Fibroblast of lung (primary cell): ENCODE measurements at regions not wholly inside any gene's neighbourhood (a gene's known extent, or its start where the extent isn't known, plus 50 kb on each side); places are given as distances from the start of the nearest gene placed in this dataset.

Experiments used
- EZH2 ChIP-seq: IDR thresholded peaks from 2 replicates; pipeline ENCODE4 v1.5.1; 2012; ENCODE audit warnings: low read length, control low read depth, mild to moderate bottlenecking; ENCODE audit errors: missing control alignments
- TF ChIP-seq, protein P1 (sequence below), 2 donors: IDR thresholded peaks in 1 of 2; conservative IDR thresholded peaks in 1 of 2; 1 replicate in 1 of 2; 2 replicates in 1 of 2; pipeline ENCODE4 v1.5.1; 2011 to 2012; ENCODE audit warnings: low read length in 2 of 2, control low read depth in 1 of 2, inconsistent platforms in 1 of 2, low read depth in 1 of 2, mild to moderate bottlenecking in 1 of 2

DNA sequence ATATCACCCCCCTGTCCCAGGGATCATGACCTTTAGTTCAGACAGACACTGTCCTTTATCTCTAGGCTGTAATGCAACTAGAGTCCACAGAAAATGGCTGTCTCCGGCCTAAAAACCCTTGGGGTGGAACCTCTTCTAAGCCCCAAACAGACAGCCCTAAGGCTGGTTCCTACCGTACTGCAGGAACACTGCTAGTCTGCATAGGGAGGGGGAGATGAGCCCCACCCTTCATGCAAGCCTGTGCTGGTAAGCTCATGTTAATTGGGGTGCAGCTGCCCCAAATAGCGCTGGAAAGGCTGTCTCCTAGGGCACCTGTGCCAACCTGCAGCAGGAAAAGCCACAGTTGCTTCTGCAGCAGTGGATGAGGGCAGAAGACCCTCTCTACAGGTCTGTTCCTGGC is 252.1 kb upstream of the MDFIC2 start:
- TF ChIP-seq, protein P1, sequence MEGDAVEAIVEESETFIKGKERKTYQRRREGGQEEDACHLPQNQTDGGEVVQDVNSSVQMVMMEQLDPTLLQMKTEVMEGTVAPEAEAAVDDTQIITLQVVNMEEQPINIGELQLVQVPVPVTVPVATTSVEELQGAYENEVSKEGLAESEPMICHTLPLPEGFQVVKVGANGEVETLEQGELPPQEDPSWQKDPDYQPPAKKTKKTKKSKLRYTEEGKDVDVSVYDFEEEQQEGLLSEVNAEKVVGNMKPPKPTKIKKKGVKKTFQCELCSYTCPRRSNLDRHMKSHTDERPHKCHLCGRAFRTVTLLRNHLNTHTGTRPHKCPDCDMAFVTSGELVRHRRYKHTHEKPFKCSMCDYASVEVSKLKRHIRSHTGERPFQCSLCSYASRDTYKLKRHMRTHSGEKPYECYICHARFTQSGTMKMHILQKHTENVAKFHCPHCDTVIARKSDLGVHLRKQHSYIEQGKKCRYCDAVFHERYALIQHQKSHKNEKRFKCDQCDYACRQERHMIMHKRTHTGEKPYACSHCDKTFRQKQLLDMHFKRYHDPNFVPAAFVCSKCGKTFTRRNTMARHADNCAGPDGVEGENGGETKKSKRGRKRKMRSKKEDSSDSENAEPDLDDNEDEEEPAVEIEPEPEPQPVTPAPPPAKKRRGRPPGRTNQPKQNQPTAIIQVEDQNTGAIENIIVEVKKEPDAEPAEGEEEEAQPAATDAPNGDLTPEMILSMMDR (conservative IDR thresholded peaks at IDR 0.05 in 1 of 2, IDR thresholded peaks at IDR 0.05 in 1 of 2; ENCODE audit: low read depth in 1 of 2, low read length in 2 of 2): no peak
- TF ChIP-seq EZH2: no peak
